ENCODE measurements at regions not wholly inside any gene's neighbourhood (a gene's known extent, or its start where the extent isn't known, plus 50 kb on each side); places are given as distances from the start of the nearest gene placed in this dataset.
"Not testable (repeated sequence)": the region's sequence is repeated elsewhere in the genome, so short reads cannot be mapped to it uniquely, and the experiment has no call there.

GRCh38 chr7:121623130-121623872 lies 227.2 kb upstream of the FAM3C start:
- DNase-seq (ENCODE audit: low read depth in 3 of 3, low spot score in 2 of 3): no peak

GRCh38 chr7:121621937-121622336 lies 225.8 kb upstream of the FAM3C start:
- DNase-seq (ENCODE audit: low read depth in 3 of 3, low spot score in 2 of 3): no peak

- DNase-seq (ENCODE audit: low read depth in 3 of 3, low spot score in 2 of 3): no peak
These were observed 225.0 kb upstream of the FAM3C start for GRCh38 chr7:121620953-121621606.

- no peak for DNase-seq (ENCODE audit: low read depth in 3 of 3, low spot score in 2 of 3)
These were observed 224.1 kb upstream of the FAM3C start for GRCh38 chr7:121620206-121620605.

GRCh38 chr7:121618182-121618581 lies 222.1 kb upstream of the FAM3C start:
- no peak for DNase-seq (ENCODE audit: low read depth in 3 of 3, low spot score in 2 of 3)

GRCh38 chr7:121610243-121610642 lies 214.1 kb upstream of the FAM3C start:
- DNase-seq (ENCODE audit: low read depth in 3 of 3, low spot score in 2 of 3): no peak

- DNase-seq (ENCODE audit: low read depth in 3 of 3, low spot score in 2 of 3): no peak
These were observed 213.1 kb upstream of the FAM3C start for GRCh38 chr7:121609208-121609607.

- no peak for DNase-seq (ENCODE audit: low read depth in 3 of 3, low spot score in 2 of 3)
These were observed 212.7 kb upstream of the FAM3C start for GRCh38 chr7:121608785-121609184.

GRCh38 chr7:121608183-121608582 lies 212.1 kb upstream of the FAM3C start:
- not testable (repeated sequence) for DNase-seq (ENCODE audit: low read depth in 3 of 3, low spot score in 2 of 3)

- no peak for DNase-seq (ENCODE audit: low read depth in 3 of 3, low spot score in 2 of 3)
These were observed 209.2 kb upstream of the FAM3C start for GRCh38 chr7:121605317-121605680.

- no peak for DNase-seq (ENCODE audit: low read depth in 3 of 3, low spot score in 2 of 3)
These were observed 208.7 kb upstream of the FAM3C start for GRCh38 chr7:121604627-121605316.

- DNase-seq (ENCODE audit: low read depth in 3 of 3, low spot score in 2 of 3): no peak
These were observed 207.8 kb upstream of the FAM3C start for GRCh38 chr7:121603886-121604285.

GRCh38 chr7:121599887-121600286 lies 203.8 kb upstream of the FAM3C start:
- DNase-seq (ENCODE audit: low read depth in 3 of 3, low spot score in 2 of 3): no peak

- no peak for DNase-seq (ENCODE audit: low read depth in 3 of 3, low spot score in 2 of 3)
These were observed 199.9 kb upstream of the FAM3C start for GRCh38 chr7:121595758-121596696.

- no peak for DNase-seq (ENCODE audit: low read depth in 3 of 3, low spot score in 2 of 3)
These were observed 195.8 kb upstream of the FAM3C start for GRCh38 chr7:121591926-121592325.

- DNase-seq (ENCODE audit: low read depth in 3 of 3, low spot score in 2 of 3): no peak
These were observed 191.3 kb upstream of the FAM3C start for GRCh38 chr7:121587435-121587834.

- DNase-seq (ENCODE audit: low read depth in 3 of 3, low spot score in 2 of 3): no peak
These were observed 186.2 kb upstream of the FAM3C start for GRCh38 chr7:121582258-121582657.

- DNase-seq (ENCODE audit: low read depth in 3 of 3, low spot score in 2 of 3): no peak
These were observed 183.5 kb upstream of the FAM3C start for GRCh38 chr7:121579639-121580038.

GRCh38 chr7:121578669-121579068 lies 182.6 kb upstream of the FAM3C start:
- no peak for DNase-seq (ENCODE audit: low read depth in 3 of 3, low spot score in 2 of 3)

GRCh38 chr7:121576148-121576917 lies 180.2 kb upstream of the FAM3C start:
- DNase-seq (ENCODE audit: low read depth in 3 of 3, low spot score in 2 of 3): no peak

Data from right renal cortex interstitium (tissue), 3 donors.